ENCODE measurements at regions not wholly inside any gene's neighbourhood (a gene's known extent, or its start where the extent isn't known, plus 50 kb on each side); places are given as distances from the start of the nearest gene placed in this dataset.

- TF ChIP-seq CREB5 (CRISPR knock-in tag; IDR thresholded peaks at IDR 0.05; ENCODE audit: low read depth) (no peak), ZFP3 (CRISPR knock-in tag; IDR thresholded peaks at IDR 0.05) (no peak), ARNTL (CRISPR knock-in tag; IDR thresholded peaks at IDR 0.05; ENCODE audit: borderline replicate concordance, low read depth) (no peak), TOX (CRISPR knock-in tag; IDR thresholded peaks at IDR 0.05; ENCODE audit: borderline replicate concordance) (no peak), OSR1 (CRISPR knock-in tag; IDR thresholded peaks at IDR 0.05) (no peak), PATZ1 (CRISPR knock-in tag; IDR thresholded peaks at IDR 0.05; ENCODE audit: borderline replicate concordance) (no peak), TSHZ2 (CRISPR knock-in tag; IDR thresholded peaks at IDR 0.05) (no peak), ZNF8 (CRISPR knock-in tag; IDR thresholded peaks at IDR 0.05) (no peak), ZFP30 (CRISPR knock-in tag; IDR thresholded peaks at IDR 0.05) (no peak), ESRRG (CRISPR knock-in tag; IDR thresholded peaks at IDR 0.05) (no peak), ZC3H10 (CRISPR knock-in tag; IDR thresholded peaks at IDR 0.05) (no peak), RARB (CRISPR knock-in tag; IDR thresholded peaks at IDR 0.05) (no peak)
These were observed 657.2 kb downstream of the PRIM2 start for GRCh38 chr6:57974653-57975052.

All from SK-N-SH treated with all-trans-retinoic acid at 6 μM for 48 hours (cell line).